ENCODE measurements at regions not wholly inside any gene's neighbourhood (a gene's known extent, or its start where the extent isn't known, plus 50 kb on each side); places are given as distances from the start of the nearest gene placed in this dataset.

GRCh38 chr2:176669398-176670174 is 400.3 kb downstream of the MTX2 start:
- H3K27ac ChIP-seq: no peak overlapping the region
- ChIA-PET CTCF (interaction anchor here (0.7 kb wide), 1 partner anchor 12 kb away, joined by 4 read pairs; no protein-coding TSS in a partner anchor), POLR2A (ENCODE audit: low non-redundant PET) (no interaction called here)
- TF ChIP-seq CTCF (conservative IDR thresholded peaks at IDR 0.05; ENCODE audit: low read depth): no peak
- DNase-seq (ENCODE audit: low spot score): no peak

GRCh38 chr2:176675271-176675949 is 406.2 kb downstream of the MTX2 start:
- no peak for TF ChIP-seq CTCF (conservative IDR thresholded peaks at IDR 0.05; ENCODE audit: low read depth)
- DNase-seq (ENCODE audit: low spot score): no peak
- ChIA-PET POLR2A (ENCODE audit: low non-redundant PET) (no interaction called here), CTCF (no interaction called here)
- H3K27ac ChIP-seq: no peak overlapping the region

GRCh38 chr2:176677746-176678265 is 408.6 kb downstream of the MTX2 start:
- ChIA-PET CTCF (interaction anchor here (0.6 kb wide), 1 partner anchor 225 kb away, joined by 4 read pairs; no protein-coding TSS in a partner anchor), POLR2A (ENCODE audit: low non-redundant PET) (no interaction called here)
- no peak for TF ChIP-seq CTCF (conservative IDR thresholded peaks at IDR 0.05; ENCODE audit: low read depth)
- no peak overlapping the region for H3K27ac ChIP-seq
- no peak for DNase-seq (ENCODE audit: low spot score)

- ChIA-PET CTCF (no interaction called here), POLR2A (ENCODE audit: low non-redundant PET) (no interaction called here)
- no peak overlapping the region for H3K27ac ChIP-seq
- no peak for TF ChIP-seq CTCF (conservative IDR thresholded peaks at IDR 0.05; ENCODE audit: low read depth)
- DNase-seq (ENCODE audit: low spot score): no peak
Measured at GRCh38 chr2:176678571-176678970, 409.3 kb downstream of the MTX2 start.

- no peak for DNase-seq (ENCODE audit: low spot score)
- no peak overlapping the region for H3K27ac ChIP-seq
- ChIA-PET CTCF (no interaction called here), POLR2A (ENCODE audit: low non-redundant PET) (no interaction called here)
- TF ChIP-seq CTCF (conservative IDR thresholded peaks at IDR 0.05; ENCODE audit: low read depth): no peak
Measured at GRCh38 chr2:176679061-176679669, 409.9 kb downstream of the MTX2 start.

- DNase-seq (ENCODE audit: low spot score): no peak
- POLR2A ChIA-PET (ENCODE audit: low non-redundant PET): interaction anchor here (0.6 kb wide), 1 partner anchor 8 kb away, joined by 3 read pairs; no protein-coding TSS in a partner anchor
- CTCF ChIA-PET: interaction anchor here (0.5 to 0.6 kb wide), 2 partner anchors 43 to 95 kb away, joined by 3 to 4 read pairs; no protein-coding TSS in a partner anchor
- no peak for TF ChIP-seq CTCF (conservative IDR thresholded peaks at IDR 0.05; ENCODE audit: low read depth)
- H3K27ac ChIP-seq: no peak overlapping the region
Measured at GRCh38 chr2:176680916-176681516, 411.8 kb downstream of the MTX2 start.

Measured in RWPE1 (cell line).